Glomerular endothelial cell (primary cell): ENCODE measurements at regions not wholly inside any gene's neighbourhood (a gene's known extent, or its start where the extent isn't known, plus 50 kb on each side); places are given as distances from the start of the nearest gene placed in this dataset.
"Not testable (repeated sequence)": the region's sequence is repeated elsewhere in the genome, so short reads cannot be mapped to it uniquely, and the experiment has no call there.

ENCODE experiments used
- DNase-seq: peaks from one replicate; pipeline ENCODE4 v3.0.0-alpha.2; 2011; ENCODE audit warnings: low read depth, low spot score; ENCODE audit errors: extremely low read depth

DNA sequence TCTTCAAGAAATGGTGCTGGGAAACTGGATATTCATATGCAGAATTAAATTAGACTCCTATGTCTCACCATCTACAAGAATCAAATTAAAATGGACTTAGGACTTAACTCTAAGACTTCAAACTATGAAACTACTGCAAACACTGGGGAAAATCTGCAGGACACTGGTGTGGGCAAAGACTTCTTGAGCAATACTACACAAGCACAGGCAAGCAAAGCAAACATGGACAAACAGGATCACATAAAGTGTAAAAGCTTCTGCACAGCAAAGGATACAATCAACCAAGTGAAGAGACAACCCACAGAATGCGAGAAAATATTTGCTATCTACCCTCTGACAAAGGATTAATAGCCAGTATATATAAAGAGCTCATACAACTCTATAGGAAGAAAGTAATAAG, 1161.1 kb upstream of the CITED2 start:
- DNase-seq, result no peak

DNA sequence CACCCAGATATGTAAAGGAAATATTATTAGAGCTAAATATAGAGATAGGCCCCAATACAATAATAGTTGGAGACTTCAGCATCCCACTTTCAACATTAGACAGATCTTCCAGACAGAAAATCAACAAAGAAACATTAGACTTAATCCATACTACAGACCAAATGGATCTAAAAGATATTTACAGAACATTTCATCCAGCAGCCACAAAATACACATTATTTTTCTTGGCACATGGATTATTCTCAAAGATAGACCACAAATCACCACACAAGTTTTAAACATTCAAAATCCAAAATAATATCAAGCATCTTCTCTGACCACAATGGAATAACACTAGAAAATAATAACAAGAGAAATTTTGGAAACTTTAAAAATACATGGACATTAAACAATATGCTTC, 1159.1 kb upstream of the CITED2 start:
- DNase-seq, result no peak

DNA sequence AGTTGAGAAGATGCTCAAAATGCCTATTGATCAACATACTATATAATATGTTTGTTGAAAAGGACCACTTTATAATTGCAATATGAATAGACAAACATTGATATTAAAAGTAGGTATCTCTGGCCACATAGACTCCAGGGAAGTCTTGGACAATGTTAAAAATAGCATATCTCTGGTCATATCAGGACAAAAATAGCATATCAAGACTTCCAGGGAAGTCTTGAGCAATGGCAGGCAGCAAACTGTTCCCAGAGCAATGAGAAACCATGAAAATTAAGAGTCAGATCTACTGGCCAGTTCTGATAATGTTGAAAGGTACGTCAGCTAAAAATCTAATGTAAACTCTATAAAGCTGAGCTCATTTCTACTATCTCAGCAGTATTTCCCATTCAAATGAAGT, 1130.3 kb upstream of the CITED2 start:
- no peak for DNase-seq

DNA sequence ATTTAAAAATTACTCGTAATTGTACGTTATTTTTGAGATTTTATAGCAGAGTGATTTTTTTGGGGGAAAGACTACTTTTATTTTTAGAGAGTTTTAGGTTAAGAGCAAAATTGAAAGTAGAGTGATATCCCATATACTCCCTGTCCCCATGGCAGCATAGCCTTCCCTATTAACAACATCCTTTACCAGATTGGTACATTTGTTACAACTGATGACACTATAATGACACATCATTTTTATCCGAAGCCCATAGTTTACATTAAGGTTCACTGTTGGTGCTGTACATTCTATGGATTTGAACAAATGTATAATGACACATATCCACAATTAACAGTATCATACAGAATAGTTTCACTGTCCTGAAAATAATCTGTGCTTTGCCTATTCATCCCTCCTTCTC, 1126.4 kb upstream of the CITED2 start:
- no peak for DNase-seq

DNA sequence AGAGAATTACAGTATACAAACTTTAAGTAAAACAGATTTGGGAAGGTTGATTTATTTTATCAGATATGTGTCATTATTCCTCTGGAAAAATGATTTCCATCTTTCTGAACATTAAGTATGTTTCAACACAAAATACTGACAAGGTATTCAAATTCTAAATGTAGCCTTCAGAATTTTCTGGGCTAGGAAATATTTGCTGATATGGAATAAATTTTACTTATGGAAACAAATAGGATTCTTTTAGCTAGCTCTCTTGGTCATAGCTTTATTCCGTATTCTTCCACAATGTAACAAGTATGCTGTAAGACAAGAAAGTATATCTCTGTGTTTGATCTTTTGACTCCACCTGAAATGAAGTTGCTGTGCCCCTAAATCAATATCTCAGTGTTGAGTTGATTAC, 1125.2 kb upstream of the CITED2 start:
- DNase-seq, result no peak

DNA sequence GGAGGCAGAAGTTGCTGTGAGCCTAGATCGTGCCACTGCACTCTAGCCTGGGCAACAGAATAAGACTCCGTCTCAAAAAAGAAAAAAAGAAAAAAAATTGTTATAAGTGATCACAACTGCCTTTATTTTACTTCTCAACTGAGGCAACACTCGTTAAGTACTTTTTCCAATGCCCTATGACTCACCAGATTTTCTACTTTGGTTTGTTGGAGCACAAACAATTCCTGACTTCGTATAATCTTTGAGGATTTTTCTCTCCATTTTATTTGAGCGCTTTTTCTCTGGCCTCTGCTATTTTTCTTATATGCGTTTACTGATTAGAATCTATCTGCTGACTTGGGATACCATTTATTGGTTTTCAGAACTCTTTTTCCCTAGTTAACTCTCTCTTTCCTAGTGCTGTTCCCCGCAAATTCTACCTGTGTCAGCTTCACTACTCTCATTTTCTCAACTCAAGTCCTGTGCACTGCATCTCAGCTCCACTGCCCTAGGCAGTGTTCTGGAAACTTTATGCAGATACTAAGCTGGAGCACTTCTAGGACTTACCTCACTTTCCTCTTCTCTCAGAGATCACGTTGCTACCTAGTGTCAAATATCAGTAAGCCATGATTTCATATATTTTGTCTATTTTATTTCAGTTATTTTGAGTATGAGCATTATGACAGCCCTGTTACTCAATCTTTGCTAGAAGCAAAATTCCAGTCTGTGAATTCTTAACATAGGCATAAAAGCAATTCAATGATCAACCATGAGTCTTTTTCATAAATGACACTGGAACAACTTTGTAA, 1120.1 kb upstream of the CITED2 start:
- DNase-seq, result no peak

DNA sequence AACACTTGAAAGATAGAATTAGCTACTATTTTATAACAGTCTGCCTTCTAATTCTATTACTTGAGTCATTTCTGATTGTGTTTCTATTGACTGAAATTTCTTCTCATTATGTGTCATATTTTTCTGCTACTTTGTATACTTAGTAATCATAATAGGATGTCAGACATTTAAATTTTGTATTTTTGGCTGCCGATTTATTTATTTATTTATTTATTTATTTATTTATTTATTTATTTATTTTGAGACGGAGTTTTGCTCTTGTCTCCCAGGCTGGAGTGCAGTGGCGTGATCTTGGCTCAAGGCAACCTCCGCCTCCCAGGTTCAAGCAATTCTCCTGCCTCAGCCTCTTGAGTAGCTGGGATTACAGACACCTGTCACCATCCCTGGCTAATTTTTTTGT, 1119.0 kb upstream of the CITED2 start:
- DNase-seq, result not testable (repeated sequence)

DNA sequence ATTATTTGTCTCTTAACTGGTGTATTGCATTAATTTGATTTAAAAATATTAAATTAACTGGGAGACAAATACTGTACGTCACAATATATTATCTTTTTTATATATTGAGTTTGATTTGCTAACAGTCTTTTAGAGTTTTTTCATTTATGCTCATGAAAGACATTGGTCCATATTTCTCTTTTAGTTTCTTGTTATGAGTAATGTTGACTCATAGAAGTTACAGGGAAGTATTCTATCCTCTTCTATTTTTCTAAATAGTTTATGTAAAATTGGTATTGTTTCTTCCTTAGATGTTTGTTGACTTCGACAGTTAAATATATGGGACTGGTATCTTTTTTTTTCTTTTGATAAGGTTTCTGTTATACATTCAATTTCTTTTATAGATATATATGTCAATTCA, 1115.6 kb upstream of the CITED2 start:
- no peak for DNase-seq

DNA sequence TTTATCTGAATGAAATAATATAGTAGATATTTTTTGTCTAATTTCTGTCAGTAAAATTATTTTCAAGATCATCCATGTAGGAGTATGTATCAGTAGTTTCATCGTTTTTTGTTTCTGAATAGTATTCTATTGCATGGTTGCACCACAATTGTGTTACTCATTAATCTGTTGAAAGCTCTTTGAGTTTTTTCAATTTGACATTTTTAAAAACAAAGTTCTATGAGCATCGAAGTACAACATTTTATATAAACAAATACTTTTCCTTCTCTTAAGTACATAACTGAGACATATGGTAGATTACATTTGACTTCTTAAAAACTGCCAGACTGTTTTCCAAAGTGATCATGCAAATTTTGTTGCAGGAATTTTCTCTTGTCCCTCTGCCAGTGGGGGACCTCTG, 1113.1 kb upstream of the CITED2 start:
- no peak for DNase-seq

DNA sequence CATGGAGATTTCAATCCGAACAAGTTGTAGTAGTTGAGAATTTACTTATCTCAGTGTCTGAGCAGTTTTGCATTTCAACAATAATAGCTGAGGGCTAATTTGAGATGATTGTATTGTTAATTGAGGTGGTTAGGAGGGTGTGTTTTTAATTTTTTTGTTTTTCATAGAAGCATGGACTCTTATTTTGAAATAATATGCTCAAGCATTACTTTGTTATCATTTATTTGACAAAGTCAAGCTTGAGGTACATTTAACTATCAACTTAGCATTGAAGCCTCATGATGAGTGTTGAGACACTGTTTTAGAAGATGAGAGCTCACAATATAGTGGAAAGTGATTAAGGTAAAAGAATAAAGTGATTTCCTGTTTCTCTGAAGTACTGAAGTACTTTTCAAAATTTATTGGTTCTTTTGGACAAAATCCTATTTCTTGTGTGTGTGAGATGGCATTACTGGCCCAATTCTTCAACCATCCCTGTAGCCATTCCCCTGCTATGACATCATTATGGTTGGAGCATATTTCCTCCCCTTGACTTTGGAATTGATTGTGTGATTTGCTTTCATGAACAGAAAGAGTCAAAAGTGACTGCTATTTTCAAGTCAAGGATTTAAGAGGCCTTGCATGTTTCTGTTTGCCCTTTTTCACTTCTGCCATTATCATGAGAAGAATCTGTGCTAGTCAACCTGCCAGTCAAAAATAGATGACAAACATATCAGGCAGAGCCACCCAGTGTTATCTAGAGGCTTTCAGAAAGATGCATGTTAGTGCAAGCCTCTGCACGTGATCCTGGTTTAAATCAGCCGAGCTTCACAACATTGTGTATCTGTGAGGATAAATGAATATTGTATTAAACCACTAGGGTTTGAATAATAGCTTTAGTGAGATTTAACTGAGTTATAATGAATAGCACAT, 1112.3 kb upstream of the CITED2 start:
- DNase-seq, result no peak

DNA sequence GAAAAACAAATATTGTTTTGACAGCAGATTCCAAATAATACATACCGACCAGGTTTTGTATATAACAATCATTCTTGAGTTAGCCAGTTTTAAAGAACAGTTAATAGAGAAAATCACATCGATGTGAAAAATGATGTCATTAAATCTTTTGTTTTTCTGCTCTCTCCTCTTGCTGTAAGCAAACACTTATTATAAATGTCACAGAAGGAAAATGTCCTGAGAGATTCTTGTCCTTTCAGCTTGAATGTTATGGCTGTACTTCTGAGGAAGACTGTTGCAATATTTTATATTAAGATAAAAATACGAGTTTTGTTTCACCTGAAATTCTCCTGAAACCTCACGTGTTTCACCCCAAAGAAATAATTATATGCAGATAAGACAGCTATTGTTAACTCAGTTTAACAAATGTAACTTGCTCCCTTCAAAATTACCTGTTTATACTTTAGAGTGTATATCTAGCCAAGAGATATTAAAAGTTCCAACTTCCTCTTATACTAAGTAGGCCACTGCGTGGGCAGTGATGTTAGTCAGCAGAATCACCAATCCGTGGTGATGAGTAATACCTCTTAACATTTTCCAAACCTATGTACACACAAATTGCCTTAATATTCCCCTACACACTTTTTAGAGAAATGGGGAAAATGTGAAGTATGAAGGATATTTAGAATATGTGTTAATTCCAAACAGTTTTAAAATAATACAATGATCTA, 1111.4 kb upstream of the CITED2 start:
- no peak for DNase-seq

DNA sequence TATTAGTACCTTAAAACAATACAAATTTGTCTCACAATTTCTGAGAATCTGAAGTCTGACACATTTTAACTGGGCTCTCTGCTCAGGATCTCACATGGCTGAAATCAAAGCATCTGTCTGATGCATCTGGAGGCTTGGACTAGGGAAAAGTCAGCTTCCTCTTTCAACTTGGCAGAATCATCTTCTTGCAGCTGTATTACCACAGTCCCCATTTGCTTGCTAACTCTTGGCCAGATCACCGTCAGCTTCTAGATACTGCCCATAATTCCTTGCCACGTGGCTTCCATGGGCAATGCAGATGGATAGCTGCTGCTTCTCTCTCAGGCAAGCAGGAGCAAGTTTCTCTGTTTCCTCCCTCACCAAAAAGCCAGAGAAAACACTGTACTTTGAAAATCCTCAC, 1106.4 kb upstream of the CITED2 start:
- no peak for DNase-seq

DNA sequence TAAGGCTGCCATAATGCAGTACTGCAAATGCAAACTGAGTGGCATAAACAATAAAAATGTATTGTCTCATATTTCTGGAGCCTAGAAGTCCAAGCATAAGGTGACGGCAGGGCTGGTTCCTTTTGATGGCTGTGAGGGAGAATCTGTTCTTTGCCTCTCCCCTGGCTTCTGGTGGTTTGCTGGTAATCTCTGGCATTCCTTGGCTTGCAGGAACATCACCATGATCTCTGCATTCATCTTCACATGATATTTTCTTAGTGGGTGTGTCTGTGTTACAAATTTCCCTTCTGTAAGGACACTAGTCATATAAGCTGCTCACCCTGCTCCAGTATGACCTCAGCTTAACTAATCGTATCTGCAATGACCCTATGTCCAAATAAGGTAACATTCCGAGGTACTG, 1104.2 kb upstream of the CITED2 start:
- DNase-seq, result no peak

DNA sequence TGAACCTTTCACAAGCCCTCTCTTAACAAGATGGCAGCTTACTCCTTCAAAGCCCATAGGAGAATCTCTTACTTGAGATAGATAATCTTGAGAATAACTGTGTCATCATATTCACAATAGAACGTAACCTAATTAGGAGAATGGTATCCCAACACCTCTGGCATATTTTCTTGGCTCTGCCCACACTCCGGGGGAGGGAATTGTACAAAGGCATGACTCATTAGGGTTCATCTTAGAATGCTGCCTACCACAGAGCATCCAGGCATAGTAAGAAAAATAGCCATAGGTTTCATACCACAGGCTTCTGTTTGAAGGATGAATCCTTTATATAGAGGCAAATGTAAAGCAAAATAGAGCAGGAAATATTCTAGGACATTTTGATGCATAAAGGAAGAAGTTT, 1100.6 kb upstream of the CITED2 start:
- DNase-seq, result no peak

DNA sequence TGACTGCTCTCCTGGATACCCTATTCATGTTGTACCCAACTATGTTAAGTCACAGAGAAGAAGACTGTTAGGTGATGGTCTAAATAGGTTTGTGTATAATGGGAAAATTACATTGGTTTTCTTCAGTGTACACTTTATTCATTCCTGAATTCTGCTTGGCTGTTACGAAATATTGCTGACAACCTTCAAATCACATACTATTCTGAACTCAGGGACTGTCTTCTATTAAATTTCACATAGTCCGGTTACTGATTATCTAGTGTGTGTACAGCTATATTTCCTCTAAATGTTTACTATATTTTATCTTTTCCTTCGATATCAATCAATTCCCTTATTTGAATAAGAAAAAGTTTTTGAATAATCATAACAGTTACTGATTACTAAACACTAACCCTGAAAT, 1090.3 kb upstream of the CITED2 start:
- DNase-seq, result no peak

DNA sequence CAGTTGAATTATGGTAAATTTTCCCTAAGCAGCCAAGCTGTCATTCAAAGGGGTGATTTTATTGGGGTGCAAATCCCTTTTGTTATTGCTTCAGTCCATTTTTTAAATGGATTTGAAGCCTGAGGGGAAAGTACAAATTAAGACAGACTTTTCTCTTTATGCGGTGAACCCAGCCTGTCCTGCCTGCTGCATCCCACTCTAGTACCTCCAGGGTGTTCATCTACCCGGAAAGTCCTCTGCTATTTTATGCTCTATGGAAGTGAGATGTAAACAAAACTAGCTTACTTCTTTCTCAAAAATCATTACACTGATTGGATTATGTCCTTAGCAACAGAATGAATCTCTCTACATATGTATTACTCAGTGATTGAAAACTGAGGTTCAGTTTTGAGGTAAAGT, 1088.9 kb upstream of the CITED2 start:
- DNase-seq, result no peak

DNA sequence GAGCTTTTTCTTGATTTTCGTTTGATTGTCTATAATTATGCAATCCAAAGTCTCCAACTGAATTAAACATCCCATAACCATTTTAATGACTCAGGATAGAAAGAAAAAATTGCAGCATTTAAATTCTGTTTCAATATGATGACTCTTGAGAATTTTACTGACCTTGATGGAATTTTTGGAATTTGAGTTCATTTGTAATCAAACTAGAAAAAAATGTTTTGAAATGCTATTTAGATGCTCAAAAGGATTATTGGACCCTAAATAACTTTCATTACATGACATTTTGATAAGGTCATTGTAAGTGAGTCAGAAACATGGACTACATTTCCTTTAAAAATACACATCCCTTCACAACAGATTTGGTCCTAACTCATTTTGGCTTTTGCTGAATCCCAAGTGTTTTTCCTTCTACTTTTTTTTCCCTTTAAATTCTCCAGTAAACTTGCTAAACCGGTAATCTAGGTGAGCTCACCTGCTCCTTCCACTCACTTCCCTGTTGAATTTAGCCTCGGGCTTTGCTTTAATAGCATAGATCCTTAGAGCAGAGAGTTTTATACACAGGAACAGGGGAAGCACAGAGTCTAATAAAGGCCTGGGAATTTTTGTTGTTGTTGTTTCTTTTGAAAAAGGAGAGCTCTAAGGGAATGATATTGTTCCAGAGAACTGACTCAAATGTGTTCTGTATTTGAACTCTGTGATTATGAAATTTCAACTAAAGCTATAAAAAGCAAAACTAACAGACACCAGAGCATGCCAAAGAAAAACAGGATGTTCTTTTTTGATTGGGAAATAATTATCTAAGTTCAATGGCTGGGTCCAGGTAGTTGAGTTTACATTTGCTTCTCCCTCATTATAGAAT, 1088.2 kb upstream of the CITED2 start:
- DNase-seq, result no peak

DNA sequence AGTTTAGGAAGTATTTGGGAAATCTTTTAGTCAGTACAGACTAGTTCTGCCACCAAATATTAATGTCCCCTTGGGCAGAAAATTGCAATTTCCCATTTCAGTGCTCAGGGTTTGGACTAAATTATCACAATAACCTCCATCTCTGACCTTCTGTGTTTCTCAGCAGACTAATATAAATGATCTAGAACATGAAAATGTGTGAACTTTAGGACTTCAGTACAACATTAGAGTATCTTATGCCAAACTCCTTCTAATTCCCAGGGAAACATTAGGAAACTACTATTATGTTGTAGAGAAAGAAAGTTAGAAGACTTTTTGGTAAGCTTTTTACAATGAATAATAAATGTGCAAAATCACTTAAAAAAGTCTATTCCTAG, 1087.6 kb upstream of the CITED2 start:
- DNase-seq, result no peak

DNA sequence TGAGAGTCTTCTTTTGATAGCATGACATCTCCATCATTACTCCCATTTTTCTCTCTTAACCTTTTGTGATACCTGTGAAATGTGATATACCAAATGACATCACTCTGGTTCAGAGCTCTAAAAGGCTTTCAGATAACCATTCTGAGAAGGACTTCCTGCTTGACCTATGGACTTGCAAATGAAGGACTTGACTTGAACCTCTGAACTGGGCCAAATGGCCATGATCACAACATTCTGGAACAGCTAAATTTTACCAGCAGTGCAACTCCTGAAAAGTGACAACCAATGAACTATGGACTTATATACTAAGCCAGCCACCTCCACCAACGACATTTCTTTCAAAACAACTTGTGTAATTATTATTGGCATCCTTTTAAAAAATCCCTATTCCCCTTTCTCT, 1085.8 kb upstream of the CITED2 start:
- no peak for DNase-seq

DNA sequence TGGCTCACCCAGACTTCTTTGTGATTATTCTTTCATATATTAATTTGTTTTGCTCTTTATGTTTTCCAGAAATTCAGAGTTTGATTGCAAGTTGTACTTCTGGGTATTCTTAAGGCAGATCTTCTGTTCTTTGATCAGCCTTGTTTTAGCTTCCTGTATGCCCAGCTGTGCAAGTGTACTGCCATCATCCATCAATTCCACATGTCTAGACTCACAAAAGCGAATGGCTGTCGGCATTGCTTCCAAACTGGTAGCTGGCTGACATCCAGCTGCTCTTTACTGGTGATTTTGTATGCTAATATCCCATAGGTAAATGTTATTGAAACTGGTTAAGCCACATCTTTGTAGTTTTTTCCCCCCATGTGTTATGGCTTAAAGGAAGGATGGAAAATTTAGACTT, 1084.8 kb upstream of the CITED2 start:
- DNase-seq, result no peak

DNA sequence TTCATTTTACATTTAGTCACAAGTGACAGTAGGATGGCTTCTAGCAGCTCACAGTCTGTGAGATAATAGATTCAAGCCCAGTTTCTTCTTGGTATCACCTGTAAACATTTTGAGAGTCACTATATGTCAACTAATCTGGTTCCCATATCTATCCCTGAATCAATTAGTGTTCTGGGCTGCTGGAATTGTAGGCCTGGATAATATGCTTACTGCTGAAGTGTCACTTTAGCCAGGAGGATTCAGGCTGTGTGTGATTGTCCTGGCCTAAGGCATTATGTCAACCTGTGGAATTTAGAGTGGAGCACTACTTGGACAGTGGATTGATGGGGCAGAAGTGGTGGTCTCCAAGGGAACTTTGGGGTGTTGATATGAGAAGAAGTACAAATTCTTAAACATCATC, 1071.8 kb upstream of the CITED2 start:
- DNase-seq, result no peak
